Endothelial cell of umbilical vein (primary cell): ENCODE measurements at regions not wholly inside any gene's neighbourhood (a gene's known extent, or its start where the extent isn't known, plus 50 kb on each side); places are given as distances from the start of the nearest gene placed in this dataset.

ENCODE experiments used
- BruUV-seq: library from RNA; stranded (reverse); fragments of 400-500 nt; replicated peaks from 2 replicates; lab custom pipeline; 2021; lab: Mats Ljungman, UMichigan
- CTCF ChIA-PET: fragments of 300-600, 350-600 bp; sonication (Branson Sonifier 250); formaldehyde crosslinking; loops from one replicate; lab custom pipeline; 2021; ENCODE audit warnings: antibody characterized with exemption, inconsistent platforms; lab: Charles Lee
- POLR2A ChIA-PET: fragments of 300-600, 350-600 bp; sonication (Branson Sonifier 250); formaldehyde crosslinking; loops from one replicate; lab custom pipeline; 2021; ENCODE audit warnings: antibody characterized with exemption, inconsistent platforms; lab: Charles Lee
- DNase-seq: peaks from one replicate; pipeline ENCODE4 v3.0.0-alpha.2; 2011; ENCODE audit warnings: low read depth, low spot score
- FAIRE-seq: peaks from 2 replicates; lab custom pipeline; 2011; peaks lifted over from hg19 to GRCh38; lab: Jason Lieb, UNC
- H2AFZ ChIP-seq: 2 replicates; pipeline ENCODE4 v1.6.0; 2012; ENCODE audit warnings: low read depth, low read length, control low read depth, inconsistent platforms
- H3K27ac ChIP-seq: 2 replicates; pipeline ENCODE4 v1.5.1; 2011; ENCODE audit warnings: low read depth, mild to moderate bottlenecking, control low read depth, low read length, moderate library complexity; ENCODE audit not compliant: insufficient read depth
- H3K27me3 ChIP-seq, 2 experiments: 2 replicates each; pipeline versions ENCODE4 v1.6.0 to v1.6.1; 2011; ENCODE audit warnings: low read length in 2 of 2, mixed read lengths in 1 of 2; ENCODE audit not compliant: control insufficient read depth in 2 of 2, insufficient read depth in 2 of 2
- H3K36me3 ChIP-seq, 2 experiments: 2 replicates in 1 of 2; 3 replicates in 1 of 2; pipeline ENCODE4 v1.5.1; 2011; ENCODE audit warnings: low read length in 2 of 2, mild to moderate bottlenecking in 1 of 2, moderate library complexity in 1 of 2; ENCODE audit not compliant: control insufficient read depth in 2 of 2, insufficient read depth in 2 of 2; ENCODE audit errors: extremely low read depth in 1 of 2
- H3K4me1 ChIP-seq: 3 replicates; pipeline ENCODE4 v1.5.1; 2011; ENCODE audit warnings: mild to moderate bottlenecking, low read length; ENCODE audit not compliant: control insufficient read depth, insufficient read depth; ENCODE audit errors: extremely low read depth
- H3K4me2 ChIP-seq: 2 replicates; pipeline ENCODE4 v1.6.1; 2011; ENCODE audit warnings: low read length, control low read depth, mixed read lengths; ENCODE audit not compliant: insufficient read depth
- H3K4me3 ChIP-seq, 3 experiments: fragments of 200-600 bp in 1 of 3; sonication (generic), shearing (Covaris generic) in 1 of 3; replicated peaks in 1 of 3; 2 replicates each; pipeline ENCODE4 v1.5.1; 2011 to 2016; ENCODE audit warnings: control low read depth in 3 of 3, low read length in 3 of 3, mild to moderate bottlenecking in 2 of 3, inconsistent platforms in 1 of 3, low read depth in 1 of 3, moderate library complexity in 1 of 3; ENCODE audit not compliant: insufficient read depth in 1 of 3
- H3K79me2 ChIP-seq: 2 replicates; pipeline ENCODE4 v1.6.0; 2012; ENCODE audit warnings: low read length, inconsistent platforms; ENCODE audit not compliant: control insufficient read depth, insufficient read depth
- H3K9ac ChIP-seq: replicated peaks from 2 replicates; pipeline ENCODE3; 2011; ENCODE audit warnings: low read length, control low read depth; ENCODE audit not compliant: insufficient read depth; ENCODE audit errors: extremely low read depth
- H3K9me1 ChIP-seq: replicated peaks from 3 replicates; pipeline ENCODE4 v1.6.0; 2011; ENCODE audit warnings: mild to moderate bottlenecking, low read length; ENCODE audit not compliant: control insufficient read depth, insufficient read depth; ENCODE audit errors: extremely low read depth
- H3K9me3 ChIP-seq: replicated peaks from 2 replicates; pipeline ENCODE4 v1.5.1; 2012; ENCODE audit warnings: low read length, inconsistent platforms; ENCODE audit not compliant: control insufficient read depth, insufficient read depth
- H4K20me1 ChIP-seq: replicated peaks from 2 replicates; pipeline ENCODE3; 2011; ENCODE audit warnings: mild to moderate bottlenecking, low read length; ENCODE audit not compliant: control insufficient read depth, insufficient read depth; ENCODE audit errors: extremely low read depth
- EZH2 ChIP-seq: IDR thresholded peaks from 2 replicates; pipeline ENCODE4 v1.6.1; 2012; ENCODE audit warnings: borderline replicate concordance, low read depth, mild to moderate bottlenecking, moderate library complexity, low read length, inconsistent platforms; ENCODE audit not compliant: severe bottlenecking
- FOS ChIP-seq: IDR thresholded peaks from 2 replicates; pipeline ENCODE4 v1.6.1; 2011; ENCODE audit warnings: mild to moderate bottlenecking, low read length, moderate library complexity, borderline replicate concordance; ENCODE audit not compliant: insufficient read depth
- GATA2 ChIP-seq: IDR thresholded peaks from 2 replicates; pipeline ENCODE4 v1.7.0; 2011; ENCODE audit warnings: low read depth, mild to moderate bottlenecking, moderate library complexity, mixed read lengths, low read length; ENCODE audit not compliant: insufficient read length, insufficient read depth
- JUN ChIP-seq: IDR thresholded peaks from 2 replicates; pipeline ENCODE4 v1.6.1; 2011; ENCODE audit warnings: borderline replicate concordance, low read depth; ENCODE audit not compliant: insufficient read length, insufficient read depth
- MYC ChIP-seq: IDR thresholded peaks from one replicate; pipeline ENCODE4 v1.6.1; 2011; ENCODE audit warnings: mild to moderate bottlenecking, low read depth, low read length
- POLR2A ChIP-seq: IDR thresholded peaks from 2 replicates; pipeline ENCODE4 v1.6.1; 2012; ENCODE audit warnings: low read depth, mild to moderate bottlenecking, control low read depth, low read length
- POLR2AphosphoS5 ChIP-seq: IDR thresholded peaks from 2 replicates; pipeline ENCODE4 v1.6.1; 2012; ENCODE audit warnings: low read depth, mild to moderate bottlenecking, control low read depth, low read length, moderate library complexity; ENCODE audit not compliant: insufficient read depth
- dilution Hi-C: fragments of 300-500 bp; cut with MboI; formaldehyde crosslinking; loops from one replicate; pipeline ENCODE4 v1.15.0; 2019; ENCODE audit warnings: low sequenced_read_pairs; ENCODE audit not compliant: extremely low pct_ligation_motif_present
- intact Hi-C: fragments of 100-400 bp; cut with micrococcal nuclease; formaldehyde crosslinking; loops from one replicate; pipeline ENCODE4 v1.10.0; 2022
- TF ChIP-seq, protein P1 (sequence below), 2 donors: IDR thresholded peaks; 1 replicate in 1 of 2; 2 replicates in 1 of 2; pipeline ENCODE4 v1.5.1; 2011; ENCODE audit warnings: low read length in 2 of 2, mild to moderate bottlenecking in 2 of 2, moderate library complexity in 2 of 2, control low read depth in 1 of 2, inconsistent platforms in 1 of 2, low read depth in 1 of 2; ENCODE audit not compliant: insufficient read depth in 1 of 2; ENCODE audit errors: extremely low read depth in 1 of 2
- TF ChIP-seq, protein P2 (sequence below): IDR thresholded peaks from 2 replicates; pipeline ENCODE4 v1.6.1; 2011; ENCODE audit not compliant: insufficient read depth, insufficient read length

DNA sequence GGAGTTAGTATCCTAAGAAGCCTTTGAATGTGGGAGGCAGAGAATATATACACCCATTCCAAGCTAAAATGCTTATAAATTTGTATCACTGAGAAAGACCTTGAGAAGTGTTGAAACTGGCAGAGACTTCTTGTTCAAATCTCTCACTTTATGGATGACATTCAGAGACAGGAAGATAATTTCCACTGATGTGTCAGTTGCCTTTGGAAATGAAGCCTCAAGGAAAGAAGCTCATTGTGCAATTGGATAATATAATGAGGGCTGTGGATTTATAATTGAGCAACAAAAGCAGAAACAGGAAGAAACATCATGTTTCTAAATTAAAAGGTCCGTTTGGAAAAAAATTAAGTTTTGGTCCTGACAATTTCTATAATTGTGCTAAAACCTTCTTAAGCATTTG lies 789.9 kb upstream of the IGFBP3 start:
- ChIA-PET POLR2A (no interaction called here), CTCF (no interaction called here)
- Histone ChIP-seq H3K9me3 (no peaks in the 10 kb centered on the region), H3K79me2 (no peaks in the 10 kb centered on the region), H4K20me1 (no peaks in the 10 kb centered on the region), H3K4me3 (no peak overlapping the region), H3K27ac (no peak overlapping the region), H3K9me1 (no peaks in the 10 kb centered on the region), H3K4me1 (peaks cover 3% of the 10 kb centered on the region), H3K9ac (no peak overlapping the region), H3K36me3 (no peaks in the 10 kb centered on the region), H3K4me2 (no peak overlapping the region), H2AFZ (no peak overlapping the region), H3K27me3 (no peaks in the 10 kb centered on the region)
- TF ChIP-seq, protein P1, sequence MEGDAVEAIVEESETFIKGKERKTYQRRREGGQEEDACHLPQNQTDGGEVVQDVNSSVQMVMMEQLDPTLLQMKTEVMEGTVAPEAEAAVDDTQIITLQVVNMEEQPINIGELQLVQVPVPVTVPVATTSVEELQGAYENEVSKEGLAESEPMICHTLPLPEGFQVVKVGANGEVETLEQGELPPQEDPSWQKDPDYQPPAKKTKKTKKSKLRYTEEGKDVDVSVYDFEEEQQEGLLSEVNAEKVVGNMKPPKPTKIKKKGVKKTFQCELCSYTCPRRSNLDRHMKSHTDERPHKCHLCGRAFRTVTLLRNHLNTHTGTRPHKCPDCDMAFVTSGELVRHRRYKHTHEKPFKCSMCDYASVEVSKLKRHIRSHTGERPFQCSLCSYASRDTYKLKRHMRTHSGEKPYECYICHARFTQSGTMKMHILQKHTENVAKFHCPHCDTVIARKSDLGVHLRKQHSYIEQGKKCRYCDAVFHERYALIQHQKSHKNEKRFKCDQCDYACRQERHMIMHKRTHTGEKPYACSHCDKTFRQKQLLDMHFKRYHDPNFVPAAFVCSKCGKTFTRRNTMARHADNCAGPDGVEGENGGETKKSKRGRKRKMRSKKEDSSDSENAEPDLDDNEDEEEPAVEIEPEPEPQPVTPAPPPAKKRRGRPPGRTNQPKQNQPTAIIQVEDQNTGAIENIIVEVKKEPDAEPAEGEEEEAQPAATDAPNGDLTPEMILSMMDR (IDR thresholded peaks at IDR 0.05; ENCODE audit: extremely low read depth in 1 of 2, insufficient read depth in 1 of 2, low read depth in 1 of 2, low read length in 2 of 2) = no peak
- no peak for TF ChIP-seq MYC
- no peak for TF ChIP-seq POLR2A
- TF ChIP-seq EZH2 = no peak
- dilution Hi-C loops (no loop called here), intact Hi-C loops (no loop called here)
- BruUV-seq = no TSS peak
- no peak for DNase-seq
- no peak for FAIRE-seq

DNA sequence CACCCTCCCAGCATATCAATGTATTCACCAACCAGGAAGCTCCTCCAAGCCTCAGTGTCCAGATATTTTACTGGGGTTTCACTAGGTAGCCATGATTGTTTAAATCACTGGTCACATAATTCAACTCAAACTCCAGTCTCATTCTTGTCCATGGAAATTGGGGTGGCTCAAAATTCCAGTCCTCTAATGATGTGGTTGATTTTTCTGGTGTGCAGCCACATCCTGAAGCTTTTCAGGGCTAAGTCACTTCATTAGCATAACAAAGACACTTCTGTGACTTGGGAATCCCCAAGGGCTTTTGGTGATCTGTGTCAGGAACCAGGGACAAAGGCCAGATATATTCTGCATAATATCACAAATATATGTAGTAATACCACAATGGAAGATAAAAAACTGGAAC lies 786.9 kb upstream of the IGFBP3 start:
- FAIRE-seq (no peak), DNase-seq (no peak)
- intact Hi-C loops (no loop called here), dilution Hi-C loops (no loop called here)
- ChIA-PET POLR2A (no interaction called here), CTCF (no interaction called here)
- no peaks in the 10 kb centered on the region for H3K27me3 ChIP-seq
- BruUV-seq = no TSS peak
- no peak overlapping the region for H2AFZ ChIP-seq
- H3K4me3 ChIP-seq = no peak overlapping the region
- no peaks in the 10 kb centered on the region for H4K20me1 ChIP-seq
- H3K4me1 ChIP-seq = no peaks in the 10 kb centered on the region
- H3K9ac ChIP-seq = no peak overlapping the region
- H3K79me2 ChIP-seq = no peaks in the 10 kb centered on the region
- H3K27ac ChIP-seq = no peak overlapping the region
- TF ChIP-seq, protein P2, sequence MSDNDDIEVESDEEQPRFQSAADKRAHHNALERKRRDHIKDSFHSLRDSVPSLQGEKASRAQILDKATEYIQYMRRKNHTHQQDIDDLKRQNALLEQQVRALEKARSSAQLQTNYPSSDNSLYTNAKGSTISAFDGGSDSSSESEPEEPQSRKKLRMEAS = no peak
- no peak for TF ChIP-seq GATA2
- TF ChIP-seq EZH2 = no peak
- no peak for TF ChIP-seq JUN
- no peak for TF ChIP-seq POLR2AphosphoS5
- no peak for TF ChIP-seq FOS
- no peak for TF ChIP-seq MYC
- TF ChIP-seq POLR2A = no peak
- TF ChIP-seq, protein P1 (IDR thresholded peaks at IDR 0.05; ENCODE audit: extremely low read depth in 1 of 2, insufficient read depth in 1 of 2, low read depth in 1 of 2, low read length in 2 of 2) = no peak
- H3K9me3 ChIP-seq = no peaks in the 10 kb centered on the region
- no peaks in the 10 kb centered on the region for H3K36me3 ChIP-seq
- no peaks in the 10 kb centered on the region for H3K9me1 ChIP-seq
- H3K4me2 ChIP-seq = no peak overlapping the region
